Activated T-helper 17 cell treated with anti-CD3 and anti-CD28 coated beads, Interleukin-2, amount 50 U/mL, for 72 hours (primary cell): ENCODE measurements at regions not wholly inside any gene's neighbourhood (a gene's known extent, or its start where the extent isn't known, plus 50 kb on each side); places are given as distances from the start of the nearest gene placed in this dataset.

Experiments
- ATAC-seq: fragments of 150-1000 bp; cut with Tn5 transposase; replicated peaks from 2 replicates; pipeline ENCODE4 v1.10.0; 2021; ENCODE audit warnings: mild to moderate bottlenecking, moderate library complexity
- H3K27ac Mint-ChIP-seq: one replicate; pipeline ENCODE4 v1.8.0; 2022; ENCODE audit warnings: mixed read lengths
- H3K27me3 Mint-ChIP-seq: one replicate; pipeline ENCODE4 v1.8.0; 2022; ENCODE audit warnings: mixed read lengths
- H3K36me3 Mint-ChIP-seq: one replicate; pipeline ENCODE4 v1.8.0; 2022; ENCODE audit warnings: low read depth, mild to moderate bottlenecking, mixed read lengths
- H3K4me1 Mint-ChIP-seq: one replicate; pipeline ENCODE4 v1.8.0; 2022; ENCODE audit warnings: mixed read lengths
- H3K4me3 Mint-ChIP-seq: one replicate; pipeline ENCODE4 v1.8.0; 2022; ENCODE audit warnings: mild to moderate bottlenecking, mixed read lengths
- H3K9me3 Mint-ChIP-seq: one replicate; pipeline ENCODE4 v1.8.0; 2022; ENCODE audit warnings: mixed read lengths

- Mint-ChIP-seq H3K36me3 (no peaks in the 10 kb centered on the region), H3K9me3 (peaks cover 9% of the 10 kb centered on the region), H3K27me3 (no peaks in the 10 kb centered on the region), H3K4me1 (no peaks in the 10 kb centered on the region), H3K4me3 (no peak overlapping the region), H3K27ac (no peak overlapping the region)
- ATAC-seq = no peak
Measured at GRCh38 chr17:71349908-71350600, 770.8 kb upstream of the SOX9 start.

- Mint-ChIP-seq H3K36me3 (no peaks in the 10 kb centered on the region), H3K9me3 (peaks cover 19% of the 10 kb centered on the region), H3K27ac (no peak overlapping the region), H3K4me1 (no peaks in the 10 kb centered on the region), H3K27me3 (peaks cover 3% of the 10 kb centered on the region), H3K4me3 (no peak overlapping the region)
- ATAC-seq = no peak
Measured at GRCh38 chr17:71360301-71360700, 760.5 kb upstream of the SOX9 start.

- Mint-ChIP-seq H3K27me3 (peaks cover 3% of the 10 kb centered on the region), H3K4me3 (no peak overlapping the region), H3K9me3 (peaks cover 22% of the 10 kb centered on the region), H3K27ac (no peak overlapping the region), H3K36me3 (no peaks in the 10 kb centered on the region), H3K4me1 (no peaks in the 10 kb centered on the region)
- ATAC-seq = no peak
Measured at GRCh38 chr17:71361656-71362450, 759.0 kb upstream of the SOX9 start.

GRCh38 chr17:71363661-71364060 lies 757.2 kb upstream of the SOX9 start:
- H3K27ac Mint-ChIP-seq = no peak overlapping the region
- H3K27me3 Mint-ChIP-seq = peaks cover 3% of the 10 kb centered on the region
- no peaks in the 10 kb centered on the region for H3K4me1 Mint-ChIP-seq
- ATAC-seq = no peak
- peaks cover 21% of the 10 kb centered on the region for H3K9me3 Mint-ChIP-seq
- H3K36me3 Mint-ChIP-seq = no peaks in the 10 kb centered on the region
- H3K4me3 Mint-ChIP-seq = no peak overlapping the region

GRCh38 chr17:71371809-71372208 lies 749.0 kb upstream of the SOX9 start:
- Mint-ChIP-seq H3K27ac (no peak overlapping the region), H3K9me3 (peaks cover 10% of the 10 kb centered on the region)

GRCh38 chr17:71375948-71376347 lies 744.9 kb upstream of the SOX9 start:
- H3K9me3 Mint-ChIP-seq = peaks cover 6% of the 10 kb centered on the region
- H3K27me3 Mint-ChIP-seq = peaks cover 4% of the 10 kb centered on the region
- no peaks in the 10 kb centered on the region for H3K36me3 Mint-ChIP-seq
- no peak overlapping the region for H3K4me3 Mint-ChIP-seq
- no peaks in the 10 kb centered on the region for H3K4me1 Mint-ChIP-seq
- ATAC-seq = no peak
- H3K27ac Mint-ChIP-seq = no peak overlapping the region

More at GRCh38 chr17:71371809-71372208, 749.0 kb upstream of the SOX9 start:
- no peaks in the 10 kb centered on the region for H3K27me3 Mint-ChIP-seq
- H3K36me3 Mint-ChIP-seq = no peaks in the 10 kb centered on the region
- ATAC-seq = no peak
- H3K4me1 Mint-ChIP-seq = no peaks in the 10 kb centered on the region
- H3K4me3 Mint-ChIP-seq = no peak overlapping the region

GRCh38 chr17:71376933-71377332 lies 743.9 kb upstream of the SOX9 start:
- no peaks in the 10 kb centered on the region for H3K4me1 Mint-ChIP-seq
- no peak for ATAC-seq
- no peaks in the 10 kb centered on the region for H3K36me3 Mint-ChIP-seq
- H3K27ac Mint-ChIP-seq = no peak overlapping the region
- H3K27me3 Mint-ChIP-seq = peaks cover 4% of the 10 kb centered on the region
- peaks cover 6% of the 10 kb centered on the region for H3K9me3 Mint-ChIP-seq
- no peak overlapping the region for H3K4me3 Mint-ChIP-seq

- H3K4me3 Mint-ChIP-seq = no peak overlapping the region
- H3K27ac Mint-ChIP-seq = no peak overlapping the region
- no peaks in the 10 kb centered on the region for H3K36me3 Mint-ChIP-seq
- no peaks in the 10 kb centered on the region for H3K4me1 Mint-ChIP-seq
- H3K27me3 Mint-ChIP-seq = peaks cover 4% of the 10 kb centered on the region
- H3K9me3 Mint-ChIP-seq = peaks cover 3% of the 10 kb centered on the region
- ATAC-seq = no peak
Measured at GRCh38 chr17:71378036-71378435, 742.8 kb upstream of the SOX9 start.

GRCh38 chr17:71378741-71379140 lies 742.1 kb upstream of the SOX9 start:
- Mint-ChIP-seq H3K4me1 (no peaks in the 10 kb centered on the region), H3K27me3 (peaks cover 4% of the 10 kb centered on the region), H3K9me3 (peaks cover 3% of the 10 kb centered on the region)

GRCh38 chr17:71379512-71379911 lies 741.3 kb upstream of the SOX9 start:
- Mint-ChIP-seq H3K36me3 (no peaks in the 10 kb centered on the region), H3K4me1 (no peaks in the 10 kb centered on the region), H3K27me3 (peaks cover 4% of the 10 kb centered on the region), H3K9me3 (peaks cover 3% of the 10 kb centered on the region), H3K4me3 (no peak overlapping the region), H3K27ac (no peak overlapping the region)
- no peak for ATAC-seq

More at GRCh38 chr17:71378741-71379140, 742.1 kb upstream of the SOX9 start:
- ATAC-seq = no peak
- Mint-ChIP-seq H3K4me3 (no peak overlapping the region), H3K36me3 (no peaks in the 10 kb centered on the region), H3K27ac (no peak overlapping the region)

GRCh38 chr17:71380535-71380934 lies 740.3 kb upstream of the SOX9 start:
- peaks cover 4% of the 10 kb centered on the region for H3K27me3 Mint-ChIP-seq
- no peaks in the 10 kb centered on the region for H3K4me1 Mint-ChIP-seq
- peaks cover 3% of the 10 kb centered on the region for H3K9me3 Mint-ChIP-seq
- no peak overlapping the region for H3K27ac Mint-ChIP-seq
- no peaks in the 10 kb centered on the region for H3K36me3 Mint-ChIP-seq
- no peak for ATAC-seq
- no peak overlapping the region for H3K4me3 Mint-ChIP-seq

- no peak overlapping the region for H3K4me3 Mint-ChIP-seq
- no peaks in the 10 kb centered on the region for H3K4me1 Mint-ChIP-seq
- H3K27me3 Mint-ChIP-seq = peaks cover 4% of the 10 kb centered on the region
- H3K36me3 Mint-ChIP-seq = no peaks in the 10 kb centered on the region
- ATAC-seq = no peak
- H3K9me3 Mint-ChIP-seq = peaks cover 3% of the 10 kb centered on the region
- H3K27ac Mint-ChIP-seq = no peak overlapping the region
Measured at GRCh38 chr17:71380936-71381335, 739.9 kb upstream of the SOX9 start.

- H3K36me3 Mint-ChIP-seq = no peaks in the 10 kb centered on the region
- no peak overlapping the region for H3K27ac Mint-ChIP-seq
- ATAC-seq = no peak
- H3K4me3 Mint-ChIP-seq = no peak overlapping the region
- peaks cover 3% of the 10 kb centered on the region for H3K9me3 Mint-ChIP-seq
- no peaks in the 10 kb centered on the region for H3K4me1 Mint-ChIP-seq
- no peaks in the 10 kb centered on the region for H3K27me3 Mint-ChIP-seq
Measured at GRCh38 chr17:71383091-71383490, 737.7 kb upstream of the SOX9 start.

- Mint-ChIP-seq H3K4me1 (no peaks in the 10 kb centered on the region), H3K36me3 (no peaks in the 10 kb centered on the region), H3K27ac (no peak overlapping the region), H3K4me3 (no peak overlapping the region), H3K9me3 (peaks cover 14% of the 10 kb centered on the region), H3K27me3 (peaks cover 7% of the 10 kb centered on the region)
- no peak for ATAC-seq
Measured at GRCh38 chr17:71387456-71387855, 733.4 kb upstream of the SOX9 start.
